ENCODE measurements at regions not wholly inside any gene's neighbourhood (a gene's known extent, or its start where the extent isn't known, plus 50 kb on each side); places are given as distances from the start of the nearest gene placed in this dataset.

GRCh38 chr18:30828700-30829099, 213.8 kb downstream of the DSC3 start:
- no TSS peak for BruUV-seq (replicated peaks)
- no peak overlapping the region for H3K27ac ChIP-seq (ENCODE audit: low read length)
- no peaks in the 10 kb centered on the region for H3K27me3 ChIP-seq (ENCODE audit: control insufficient read depth, insufficient read depth, low read length)
- DNase-seq (ENCODE audit: low read depth, low spot score) (no peak), ATAC-seq (no peak)
- H3K9me3 ChIP-seq (ENCODE audit: control insufficient read depth, insufficient read depth, low read depth, low read length): no peaks in the 10 kb centered on the region
- ChIA-PET POLR2A (no interaction called here), CTCF (no interaction called here)
- H3K4me3 ChIP-seq (ENCODE audit: low read depth in 2 of 2, low read length in 2 of 2): no peak overlapping the region
- in situ Hi-C loops (cut with HindIII; ENCODE audit: low pct_unique_long_range_greater_than_20kb, low sequenced_read_pairs): no loop called here
- intact Hi-C loops (cut with micrococcal nuclease; ENCODE audit: unreplicated experiment): no loop called here
- H3K36me3 ChIP-seq (ENCODE audit: control insufficient read depth, insufficient read depth, low read length): no peaks in the 10 kb centered on the region
- no peak for TF ChIP-seq REST (IDR thresholded peaks at IDR 0.05; ENCODE audit: insufficient read depth in 1 of 2, low read depth in 2 of 2, low read length in 1 of 2)
- no peak for TF ChIP-seq TCF7L2 (IDR thresholded peaks at IDR 0.05; ENCODE audit: low read depth, low read length)
- no peak for TF ChIP-seq POLR2AphosphoS5 (IDR thresholded peaks at IDR 0.05; ENCODE audit: low read depth, low read length)
- TF ChIP-seq SIN3A (IDR thresholded peaks at IDR 0.05; ENCODE audit: borderline replicate concordance, insufficient read depth, low read depth, low read length): no peak
- TF ChIP-seq, protein P1, sequence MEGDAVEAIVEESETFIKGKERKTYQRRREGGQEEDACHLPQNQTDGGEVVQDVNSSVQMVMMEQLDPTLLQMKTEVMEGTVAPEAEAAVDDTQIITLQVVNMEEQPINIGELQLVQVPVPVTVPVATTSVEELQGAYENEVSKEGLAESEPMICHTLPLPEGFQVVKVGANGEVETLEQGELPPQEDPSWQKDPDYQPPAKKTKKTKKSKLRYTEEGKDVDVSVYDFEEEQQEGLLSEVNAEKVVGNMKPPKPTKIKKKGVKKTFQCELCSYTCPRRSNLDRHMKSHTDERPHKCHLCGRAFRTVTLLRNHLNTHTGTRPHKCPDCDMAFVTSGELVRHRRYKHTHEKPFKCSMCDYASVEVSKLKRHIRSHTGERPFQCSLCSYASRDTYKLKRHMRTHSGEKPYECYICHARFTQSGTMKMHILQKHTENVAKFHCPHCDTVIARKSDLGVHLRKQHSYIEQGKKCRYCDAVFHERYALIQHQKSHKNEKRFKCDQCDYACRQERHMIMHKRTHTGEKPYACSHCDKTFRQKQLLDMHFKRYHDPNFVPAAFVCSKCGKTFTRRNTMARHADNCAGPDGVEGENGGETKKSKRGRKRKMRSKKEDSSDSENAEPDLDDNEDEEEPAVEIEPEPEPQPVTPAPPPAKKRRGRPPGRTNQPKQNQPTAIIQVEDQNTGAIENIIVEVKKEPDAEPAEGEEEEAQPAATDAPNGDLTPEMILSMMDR (IDR thresholded peaks at IDR 0.05): no peak
- H3K4me1 ChIP-seq (ENCODE audit: control insufficient read depth, insufficient read depth, low read length): no peaks in the 10 kb centered on the region

DNA sequence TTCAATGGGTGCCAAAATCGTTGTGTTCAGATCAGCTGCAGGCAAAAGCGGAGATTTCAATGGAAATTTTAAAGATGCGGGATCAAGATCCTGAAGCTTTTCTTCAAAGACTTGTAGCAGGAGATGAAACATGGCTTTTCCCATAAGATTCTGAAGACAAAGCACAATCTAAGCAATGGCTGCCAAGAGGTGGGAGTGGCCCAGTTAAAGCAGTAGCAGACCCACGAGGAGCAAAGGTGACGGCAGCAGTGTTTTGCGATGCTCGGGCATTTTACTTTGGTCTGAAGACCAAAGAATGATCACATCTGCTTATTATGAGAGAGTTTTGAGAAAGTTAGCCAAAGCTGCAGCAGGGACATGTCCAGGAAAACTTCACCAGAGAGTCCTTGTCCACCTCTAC, 222.9 kb downstream of the DSC3 start:
- TF ChIP-seq TCF7L2 (IDR thresholded peaks at IDR 0.05; ENCODE audit: low read depth, low read length): no peak
- TF ChIP-seq REST (IDR thresholded peaks at IDR 0.05; ENCODE audit: insufficient read depth in 1 of 2, low read depth in 2 of 2, low read length in 1 of 2): no peak
- TF ChIP-seq, protein P1 (IDR thresholded peaks at IDR 0.05): no peak
- TF ChIP-seq POLR2AphosphoS5 (IDR thresholded peaks at IDR 0.05; ENCODE audit: low read depth, low read length): no peak
- no peak for TF ChIP-seq SIN3A (IDR thresholded peaks at IDR 0.05; ENCODE audit: borderline replicate concordance, insufficient read depth, low read depth, low read length)
- CTCF ChIA-PET: no interaction called here
- H3K4me3 ChIP-seq (ENCODE audit: low read depth in 2 of 2, low read length in 2 of 2): no peak overlapping the region
- no TSS peak for BruUV-seq (replicated peaks)
- POLR2A ChIA-PET: no interaction called here
- H3K4me1 ChIP-seq (ENCODE audit: control insufficient read depth, insufficient read depth, low read length): no peaks in the 10 kb centered on the region
- no peak overlapping the region for H3K27ac ChIP-seq (ENCODE audit: low read length)
- H3K27me3 ChIP-seq (ENCODE audit: control insufficient read depth, insufficient read depth, low read length): no peaks in the 10 kb centered on the region
- intact Hi-C loops (cut with micrococcal nuclease; ENCODE audit: unreplicated experiment): no loop called here
- no peak for ATAC-seq
- in situ Hi-C loops (cut with HindIII; ENCODE audit: low pct_unique_long_range_greater_than_20kb, low sequenced_read_pairs): no loop called here
- DNase-seq (ENCODE audit: low read depth, low spot score): no peak
- no peaks in the 10 kb centered on the region for H3K9me3 ChIP-seq (ENCODE audit: control insufficient read depth, insufficient read depth, low read depth, low read length)
- H3K36me3 ChIP-seq (ENCODE audit: control insufficient read depth, insufficient read depth, low read length): no peaks in the 10 kb centered on the region

Measured in Panc1 (cell line).